Ishikawa (cell line): ENCODE measurements at regions not wholly inside any gene's neighbourhood (a gene's known extent, or its start where the extent isn't known, plus 50 kb on each side); places are given as distances from the start of the nearest gene placed in this dataset.

Experiments used
- CEBPB ChIP-seq: IDR thresholded peaks from 2 replicates; pipeline ENCODE4 v1.6.1; 2012
- CREB1 ChIP-seq: IDR thresholded peaks from 2 replicates; pipeline ENCODE4 v1.6.1; 2012; ENCODE audit warnings: low read depth
- EGR1 ChIP-seq: IDR thresholded peaks from 2 replicates; pipeline ENCODE4 v1.6.1; 2012
- EP300 ChIP-seq: IDR thresholded peaks from 2 replicates; pipeline ENCODE4 v1.6.1; 2012; ENCODE audit warnings: borderline replicate concordance
- FOXM1 ChIP-seq: IDR thresholded peaks from 2 replicates; pipeline ENCODE4 v1.6.1; 2012; ENCODE audit warnings: low read depth, borderline replicate concordance
- MAX ChIP-seq: IDR thresholded peaks from 2 replicates; pipeline ENCODE4 v1.6.1; 2012
- NFIC ChIP-seq: IDR thresholded peaks from 2 replicates; pipeline ENCODE4 v1.6.1; 2012
- RAD21 ChIP-seq: IDR thresholded peaks from 2 replicates; pipeline ENCODE4 v1.6.1; 2012; ENCODE audit warnings: low read depth
- REST ChIP-seq: IDR thresholded peaks from 2 replicates; pipeline ENCODE4 v1.6.1; 2012; ENCODE audit warnings: low read depth, mild to moderate bottlenecking
- TAF1 ChIP-seq: IDR thresholded peaks from 2 replicates; pipeline ENCODE4 v1.6.1; 2012; ENCODE audit warnings: low read depth, mild to moderate bottlenecking
- TEAD4 ChIP-seq: IDR thresholded peaks from 2 replicates; pipeline ENCODE4 v1.6.1; 2012
- USF1 ChIP-seq: IDR thresholded peaks from 2 replicates; pipeline ENCODE4 v1.6.1; 2012
- YY1 ChIP-seq: IDR thresholded peaks from 2 replicates; pipeline ENCODE4 v1.6.1; 2012; ENCODE audit warnings: low read depth
- ZBTB7A ChIP-seq: IDR thresholded peaks from 2 replicates; pipeline ENCODE4 v1.6.1; 2012; ENCODE audit warnings: low read depth

GRCh38 chr10:125419831-125420230, 259.5 kb upstream of the CTBP2 start:
- no peak for TF ChIP-seq NFIC
- TF ChIP-seq RAD21, result no peak
- TF ChIP-seq TAF1, result no peak
- no peak for TF ChIP-seq EGR1
- no peak for TF ChIP-seq REST
- no peak for TF ChIP-seq MAX
- TF ChIP-seq YY1, result no peak
- TF ChIP-seq EP300, result no peak
- no peak for TF ChIP-seq CREB1
- TF ChIP-seq ZBTB7A, result no peak
- TF ChIP-seq USF1, result no peak
- TF ChIP-seq FOXM1, result no peak
- TF ChIP-seq TEAD4, result no peak
- no peak for TF ChIP-seq CEBPB
